ENCODE measurements at regions not wholly inside any gene's neighbourhood (a gene's known extent, or its start where the extent isn't known, plus 50 kb on each side); places are given as distances from the start of the nearest gene placed in this dataset.
"Not testable (repeated sequence)": the region's sequence is repeated elsewhere in the genome, so short reads cannot be mapped to it uniquely, and the experiment has no call there.

GRCh38 chr2:37752766-37753165, 81.3 kb upstream of the CDC42EP3 start:
- no peak for TF ChIP-seq CTCF (IDR thresholded peaks at IDR 0.05; ENCODE audit: insufficient read depth, low read depth, low read length, missing control alignments)
- no peak for DNase-seq (ENCODE audit: low read depth)
- H3K4me3 ChIP-seq (ENCODE audit: low read depth, low read length), result no peak overlapping the region

DNA sequence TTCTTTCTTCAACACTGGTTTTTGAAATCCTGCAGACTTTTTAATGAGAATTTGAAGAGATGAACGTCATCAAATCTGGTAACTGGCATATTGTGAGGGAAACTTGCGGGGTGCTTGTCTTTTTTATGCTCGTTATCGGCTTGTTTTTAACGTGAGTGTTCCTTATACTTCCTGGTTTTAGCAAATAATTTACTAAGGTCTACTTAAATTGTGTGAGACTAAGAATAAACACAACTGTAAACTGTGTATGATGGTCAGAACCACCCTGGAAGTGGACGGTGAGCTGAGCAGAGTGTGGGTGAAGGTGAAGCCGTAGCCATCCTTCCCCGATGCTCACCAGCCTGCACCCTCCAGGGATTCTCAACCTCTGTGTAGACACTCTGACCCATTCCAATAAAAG, 82.3 kb upstream of the CDC42EP3 start:
- H3K4me3 ChIP-seq (ENCODE audit: low read depth, low read length), result no peak overlapping the region
- DNase-seq (ENCODE audit: low read depth), result no peak

DNA sequence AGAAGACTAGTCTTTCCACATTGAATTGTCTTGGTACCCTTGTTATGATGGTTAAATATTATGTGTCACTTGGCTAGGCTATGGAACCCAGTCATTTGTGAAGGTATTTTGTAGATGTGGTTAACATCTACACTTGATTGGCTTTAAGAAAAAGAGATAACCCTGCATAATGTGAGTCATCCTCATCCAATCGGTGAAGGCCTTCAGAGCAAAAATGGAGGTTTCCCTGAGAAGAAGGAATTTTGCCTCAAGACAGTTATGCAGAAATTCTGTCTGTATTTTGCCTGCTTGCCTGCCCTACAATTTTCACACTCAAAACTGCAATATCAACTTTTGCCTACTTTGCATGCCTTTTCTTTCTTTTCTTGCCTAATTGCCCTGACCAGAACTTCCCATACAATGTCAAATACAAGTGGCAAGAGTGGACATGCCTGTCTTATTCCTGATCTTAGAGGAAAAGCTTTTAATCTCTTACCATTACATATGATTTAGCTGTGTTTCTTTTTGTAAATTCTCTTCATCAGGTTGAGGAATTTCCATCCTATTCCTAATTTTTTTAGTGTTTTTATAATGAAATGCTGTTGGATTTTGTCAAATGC, 84.6 kb upstream of the CDC42EP3 start:
- DNase-seq (ENCODE audit: low read depth); H3K4me3 ChIP-seq (ENCODE audit: low read depth, low read length): not testable (repeated sequence)

More for the DNA sequence above, 82.3 kb upstream of the CDC42EP3 start:
- no peak for TF ChIP-seq CTCF (IDR thresholded peaks at IDR 0.05; ENCODE audit: insufficient read depth, low read depth, low read length, missing control alignments)

DNA sequence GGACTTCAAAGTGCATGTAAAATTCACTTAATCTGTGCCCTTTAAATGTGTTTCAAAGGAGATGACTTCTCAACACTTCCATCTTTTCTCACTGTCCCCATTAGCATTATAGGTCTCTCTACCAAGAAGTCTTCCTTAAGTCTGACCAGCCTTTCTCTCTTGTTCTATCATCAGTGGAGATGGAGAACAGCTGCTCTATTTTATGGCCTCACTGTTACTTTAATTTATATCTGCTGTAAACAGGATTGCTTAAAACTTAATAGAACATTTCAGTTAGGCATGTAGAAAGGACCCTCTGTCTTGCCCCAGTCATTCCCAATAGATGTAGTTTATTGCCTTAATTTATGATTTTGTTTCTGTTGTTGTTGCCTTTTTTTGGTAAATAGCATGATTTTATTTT, 86.0 kb upstream of the CDC42EP3 start:
- not testable (repeated sequence) for H3K4me3 ChIP-seq (ENCODE audit: low read depth, low read length); DNase-seq (ENCODE audit: low read depth)

DNA sequence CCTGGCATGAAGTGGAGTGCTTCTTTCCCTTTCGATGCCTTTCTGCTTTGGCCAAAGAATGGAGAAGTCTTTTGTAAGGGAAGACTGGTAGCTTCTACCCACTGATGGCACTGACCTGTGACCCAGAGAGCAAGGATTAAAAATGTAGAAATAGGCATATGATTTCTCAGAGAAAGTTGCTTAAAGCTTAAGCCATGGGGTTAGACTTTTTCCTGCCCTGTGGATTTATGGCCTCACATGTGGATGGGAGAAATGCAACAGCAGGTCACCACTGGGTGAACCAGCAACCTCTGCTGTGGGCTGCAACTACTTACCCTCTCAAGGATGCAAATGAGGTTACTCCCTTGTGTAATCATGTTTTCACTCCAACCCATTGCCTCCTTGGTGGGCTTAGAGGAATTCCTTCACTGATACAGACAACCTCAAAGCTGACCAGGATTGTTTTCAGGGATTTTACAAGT, 86.7 kb upstream of the CDC42EP3 start:
- not testable (repeated sequence) for H3K4me3 ChIP-seq (ENCODE audit: low read depth, low read length); DNase-seq (ENCODE audit: low read depth)

GRCh38 chr2:37759989-37760388, 88.5 kb upstream of the CDC42EP3 start:
- H3K4me3 ChIP-seq (ENCODE audit: low read depth, low read length); DNase-seq (ENCODE audit: low read depth): not testable (repeated sequence)

DNA sequence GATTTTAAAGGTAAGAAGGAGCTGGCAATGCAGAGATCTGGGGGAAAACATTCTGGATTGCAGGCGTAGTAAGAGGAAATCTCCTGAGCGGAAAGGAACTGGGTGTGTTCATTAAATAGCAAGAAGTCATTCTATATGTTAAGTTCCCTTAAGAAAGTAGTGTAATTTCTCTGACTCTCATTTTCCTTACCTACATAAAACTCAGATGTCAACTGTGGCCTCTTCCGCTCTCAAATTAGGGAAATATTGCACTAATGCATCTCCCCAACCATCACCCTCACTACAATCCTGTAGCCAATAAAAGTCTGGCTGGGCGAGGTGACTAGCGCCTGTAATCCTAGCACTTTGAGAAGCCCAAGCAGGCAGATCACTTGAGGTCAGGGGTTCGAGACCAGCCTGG, 89.0 kb upstream of the CDC42EP3 start:
- no peak overlapping the region for H3K4me3 ChIP-seq (ENCODE audit: low read depth, low read length)
- no peak for TF ChIP-seq CTCF (IDR thresholded peaks at IDR 0.05; ENCODE audit: insufficient read depth, low read depth, low read length, missing control alignments)
- no peak for DNase-seq (ENCODE audit: low read depth)

DNA sequence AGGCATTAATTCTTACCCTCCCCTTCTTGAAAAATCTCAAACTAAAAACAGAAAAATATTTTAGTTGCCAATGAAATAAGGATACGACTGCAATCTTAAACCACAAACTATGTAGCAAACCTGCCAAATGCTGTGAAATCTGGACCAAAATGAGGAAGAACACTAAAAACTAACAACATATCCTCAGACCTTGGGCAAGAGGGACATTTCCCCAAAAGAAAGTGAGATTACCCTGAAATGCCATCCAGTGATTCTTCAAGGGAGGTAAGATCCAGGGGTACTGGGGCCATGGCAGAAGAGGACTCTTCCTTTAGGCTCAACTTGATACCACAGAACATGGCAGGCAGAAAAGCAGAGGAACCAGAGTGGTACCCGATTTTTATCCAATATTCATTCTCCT, 90.8 kb upstream of the CDC42EP3 start:
- DNase-seq (ENCODE audit: low read depth); H3K4me3 ChIP-seq (ENCODE audit: low read depth, low read length): not testable (repeated sequence)

DNA sequence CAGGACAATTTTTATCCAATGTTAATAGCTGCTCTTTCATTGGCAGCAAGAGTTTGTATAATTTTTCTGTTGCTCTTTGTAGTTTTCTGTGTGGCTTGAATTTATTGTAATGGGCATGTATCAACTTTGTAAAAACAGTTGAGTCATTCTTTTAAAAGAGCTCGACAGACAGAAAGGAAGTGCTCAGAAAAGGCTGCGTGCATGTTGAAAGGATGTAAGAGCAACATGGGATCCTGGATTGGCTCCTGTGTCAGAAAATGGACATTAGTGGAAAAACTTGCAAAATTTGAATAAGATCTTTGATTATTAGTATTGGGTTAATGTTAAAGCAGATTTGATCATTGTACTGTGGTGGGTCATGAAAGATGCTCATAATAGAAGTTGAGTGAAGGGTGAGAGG, 93.3 kb upstream of the CDC42EP3 start:
- no peak for TF ChIP-seq CTCF (IDR thresholded peaks at IDR 0.05; ENCODE audit: insufficient read depth, low read depth, low read length, missing control alignments)
- H3K4me3 ChIP-seq (ENCODE audit: low read depth, low read length), result no peak overlapping the region
- DNase-seq (ENCODE audit: low read depth), result no peak

DNA sequence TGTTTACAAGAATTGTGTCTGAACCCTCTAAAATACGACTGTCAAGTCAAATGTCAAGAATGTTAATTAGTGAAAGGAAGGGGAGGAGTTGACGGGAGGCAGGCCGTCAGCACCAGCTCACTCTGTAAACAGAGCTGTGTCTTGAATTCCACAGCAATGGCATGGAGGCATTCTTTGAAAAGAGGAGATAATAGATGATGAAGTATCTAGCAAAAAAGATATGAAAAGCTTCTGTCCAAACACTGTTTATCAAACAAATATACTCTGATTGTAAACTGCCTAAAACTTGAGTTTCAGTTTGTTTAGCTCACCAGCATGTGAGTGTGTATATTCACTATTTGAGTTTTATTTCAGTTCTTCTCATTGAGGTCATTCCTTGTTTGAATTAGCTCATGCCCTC, 94.7 kb upstream of the CDC42EP3 start:
- DNase-seq (ENCODE audit: low read depth), result no peak
- no peak for TF ChIP-seq CTCF (IDR thresholded peaks at IDR 0.05; ENCODE audit: insufficient read depth, low read depth, low read length, missing control alignments)

More for the DNA sequence above, 94.7 kb upstream of the CDC42EP3 start:
- no peak overlapping the region for H3K4me3 ChIP-seq (ENCODE audit: low read depth, low read length)

Measured in GM12865 (cell line).